ENCODE measurements at regions not wholly inside any gene's neighbourhood (a gene's known extent, or its start where the extent isn't known, plus 50 kb on each side); places are given as distances from the start of the nearest gene placed in this dataset.

GRCh38 chr14:61636779-61637178 is 58.5 kb upstream of the HIF1A start:
- DNase-seq (no peak), FAIRE-seq (no peak)
- intact Hi-C loops (cut with DNase I): no loop called here
- Histone ChIP-seq H3K4me1 (ENCODE audit: control insufficient read depth in 2 of 3, insufficient read depth in 2 of 3, low read depth in 1 of 3, low read length in 3 of 3) (peaks cover 0 to 3% (median 0%) of the 10 kb centered on the region in 3 donors), H3K9ac (ENCODE audit: low read length in 3 of 3) (no peak overlapping the region), H3K36me3 (ENCODE audit: control insufficient read depth in 2 of 3, insufficient read depth in 3 of 3, low read length in 3 of 3) (no peaks in the 10 kb centered on the region), H3K9me3 (ENCODE audit: control insufficient read depth in 2 of 3, insufficient read depth in 1 of 3, low read length in 3 of 3) (no peaks in the 10 kb centered on the region), H3K27ac (ENCODE audit: low read depth in 2 of 2, low read length in 2 of 2) (no peak overlapping the region), H3K4me3 (ENCODE audit: low read length in 3 of 3) (no peak overlapping the region), H3K27me3 (ENCODE audit: control insufficient read depth, insufficient read depth, low read length) (no peaks in the 10 kb centered on the region)
- TF ChIP-seq, protein P1, sequence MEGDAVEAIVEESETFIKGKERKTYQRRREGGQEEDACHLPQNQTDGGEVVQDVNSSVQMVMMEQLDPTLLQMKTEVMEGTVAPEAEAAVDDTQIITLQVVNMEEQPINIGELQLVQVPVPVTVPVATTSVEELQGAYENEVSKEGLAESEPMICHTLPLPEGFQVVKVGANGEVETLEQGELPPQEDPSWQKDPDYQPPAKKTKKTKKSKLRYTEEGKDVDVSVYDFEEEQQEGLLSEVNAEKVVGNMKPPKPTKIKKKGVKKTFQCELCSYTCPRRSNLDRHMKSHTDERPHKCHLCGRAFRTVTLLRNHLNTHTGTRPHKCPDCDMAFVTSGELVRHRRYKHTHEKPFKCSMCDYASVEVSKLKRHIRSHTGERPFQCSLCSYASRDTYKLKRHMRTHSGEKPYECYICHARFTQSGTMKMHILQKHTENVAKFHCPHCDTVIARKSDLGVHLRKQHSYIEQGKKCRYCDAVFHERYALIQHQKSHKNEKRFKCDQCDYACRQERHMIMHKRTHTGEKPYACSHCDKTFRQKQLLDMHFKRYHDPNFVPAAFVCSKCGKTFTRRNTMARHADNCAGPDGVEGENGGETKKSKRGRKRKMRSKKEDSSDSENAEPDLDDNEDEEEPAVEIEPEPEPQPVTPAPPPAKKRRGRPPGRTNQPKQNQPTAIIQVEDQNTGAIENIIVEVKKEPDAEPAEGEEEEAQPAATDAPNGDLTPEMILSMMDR (IDR thresholded peaks at IDR 0.05; ENCODE audit: borderline replicate concordance, extremely low read depth, insufficient read depth): no peak

- TF ChIP-seq, protein P1 (IDR thresholded peaks at IDR 0.05; ENCODE audit: borderline replicate concordance, extremely low read depth, insufficient read depth): no peak
- intact Hi-C loops (cut with DNase I): no loop called here
- peaks cover 0 to 3% (median 0%) of the 10 kb centered on the region in 3 donors for H3K4me1 ChIP-seq (ENCODE audit: control insufficient read depth in 2 of 3, insufficient read depth in 2 of 3, low read depth in 1 of 3, low read length in 3 of 3)
- no peak overlapping the region for H3K9ac ChIP-seq (ENCODE audit: low read length in 3 of 3)
- no peak for FAIRE-seq
- no peak for DNase-seq
- H3K27me3 ChIP-seq (ENCODE audit: control insufficient read depth, insufficient read depth, low read length): no peaks in the 10 kb centered on the region
- H3K27ac ChIP-seq (ENCODE audit: low read depth in 2 of 2, low read length in 2 of 2): no peak overlapping the region
- no peak overlapping the region for H3K4me3 ChIP-seq (ENCODE audit: low read length in 3 of 3)
- H3K9me3 ChIP-seq (ENCODE audit: control insufficient read depth in 2 of 3, insufficient read depth in 1 of 3, low read length in 3 of 3): no peaks in the 10 kb centered on the region
- H3K36me3 ChIP-seq (ENCODE audit: control insufficient read depth in 2 of 3, insufficient read depth in 3 of 3, low read length in 3 of 3): no peaks in the 10 kb centered on the region
These were observed 56.5 kb upstream of the HIF1A start for GRCh38 chr14:61638595-61639387.

DNA sequence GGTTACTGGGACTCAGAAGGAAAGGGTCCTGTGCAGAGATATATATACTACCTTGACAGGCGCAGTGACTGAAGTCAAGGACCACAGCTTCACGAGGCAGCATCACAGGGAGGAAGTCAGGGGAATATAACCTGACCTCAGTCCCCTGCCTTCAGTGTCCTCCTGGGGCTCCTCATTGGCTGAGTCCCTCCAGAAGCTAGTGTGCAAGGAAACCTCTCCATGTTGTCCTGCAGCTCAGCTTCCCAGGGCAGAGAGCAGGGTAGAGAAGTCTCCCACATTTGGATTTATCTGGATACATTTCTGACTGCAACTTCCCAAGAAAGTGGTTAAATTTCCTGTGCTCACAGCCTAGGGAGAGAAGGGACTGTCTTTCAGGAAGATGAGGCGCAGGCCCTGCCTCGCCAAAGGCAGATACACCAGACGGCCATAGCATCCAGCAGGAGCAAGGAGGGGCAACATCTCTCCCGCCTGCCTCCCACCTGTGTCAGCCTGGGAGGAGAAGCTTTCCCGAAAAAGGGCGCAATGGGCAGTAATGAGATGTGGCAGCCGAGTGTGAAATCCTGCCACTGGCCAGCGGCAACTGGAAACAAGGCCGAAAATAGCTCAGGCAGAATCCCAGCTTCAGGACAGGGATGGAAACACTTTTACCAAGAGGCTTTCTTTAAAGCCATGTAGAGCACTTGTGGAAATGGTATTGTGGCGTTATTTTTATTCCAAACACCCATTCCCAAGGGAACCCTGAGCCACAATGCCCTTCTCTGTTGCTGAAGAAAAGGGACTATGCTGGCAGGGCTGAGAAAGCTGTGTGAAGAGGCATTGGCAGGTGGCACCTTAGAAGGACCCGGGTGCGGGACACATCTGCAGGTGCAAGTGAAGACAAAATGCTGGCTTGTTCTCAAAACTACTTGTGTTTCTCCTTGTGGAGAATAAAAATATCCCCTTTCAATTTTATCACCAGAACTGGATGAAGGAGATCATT is 54.9 kb upstream of the HIF1A start:
- Histone ChIP-seq H3K9me3 (ENCODE audit: control insufficient read depth in 2 of 3, insufficient read depth in 1 of 3, low read length in 3 of 3) (no peaks in the 10 kb centered on the region), H3K27me3 (ENCODE audit: control insufficient read depth, insufficient read depth, low read length) (no peaks in the 10 kb centered on the region), H3K36me3 (ENCODE audit: control insufficient read depth in 2 of 3, insufficient read depth in 3 of 3, low read length in 3 of 3) (no peaks in the 10 kb centered on the region), H3K4me1 (ENCODE audit: control insufficient read depth in 2 of 3, insufficient read depth in 2 of 3, low read depth in 1 of 3, low read length in 3 of 3) (peaks cover 0 to 3% (median 0%) of the 10 kb centered on the region in 3 donors), H3K9ac (ENCODE audit: low read length in 3 of 3) (no peak overlapping the region), H3K27ac (ENCODE audit: low read depth in 2 of 2, low read length in 2 of 2) (peak overlapping the region; percentile 18 to 52), H3K4me3 (ENCODE audit: low read length in 3 of 3) (no peak overlapping the region)
- DNase-seq (peak in 3 of 5 donors; percentile 34 to 54 (median 47)), FAIRE-seq (no peak)
- TF ChIP-seq, protein P1 (IDR thresholded peaks at IDR 0.05; ENCODE audit: borderline replicate concordance, extremely low read depth, insufficient read depth): no peak
- intact Hi-C loops (cut with DNase I): no loop called here

All from kidney (tissue), 13 donors.